H1 (cell line): ENCODE measurements at regions not wholly inside any gene's neighbourhood (a gene's known extent, or its start where the extent isn't known, plus 50 kb on each side); places are given as distances from the start of the nearest gene placed in this dataset.

ENCODE experiments used
- EZH2 ChIP-seq: fragments of 200-600 bp; sonication (generic); IDR thresholded peaks from 2 replicates; pipeline ENCODE4 v1.7.1; 2012; ENCODE audit warnings: low read depth, mild to moderate bottlenecking, moderate library complexity, low read length, inconsistent platforms; ENCODE audit not compliant: severe bottlenecking
- SIN3A ChIP-seq, 2 experiments: IDR thresholded peaks in 1 of 2; conservative IDR thresholded peaks in 1 of 2; 2 replicates each; pipeline ENCODE4 v1.6.1; 2011 to 2012; ENCODE audit warnings: low read length in 2 of 2, improper control_type of control experiment in 1 of 2, low read depth in 1 of 2, mild to moderate bottlenecking in 1 of 2
- TF ChIP-seq, protein P1 (sequence below), 3 experiments: IDR thresholded peaks; 1 replicate in 2 of 3; 2 replicates in 1 of 3; pipeline versions ENCODE4 v1.5.1 to v1.6.1; 2011; ENCODE audit warnings: low read length in 3 of 3, mild to moderate bottlenecking in 3 of 3, inconsistent platforms in 2 of 3, low read depth in 1 of 3, moderate library complexity in 1 of 3; ENCODE audit not compliant: insufficient read depth in 1 of 3; ENCODE audit errors: control extremely low read depth in 1 of 3

DNA sequence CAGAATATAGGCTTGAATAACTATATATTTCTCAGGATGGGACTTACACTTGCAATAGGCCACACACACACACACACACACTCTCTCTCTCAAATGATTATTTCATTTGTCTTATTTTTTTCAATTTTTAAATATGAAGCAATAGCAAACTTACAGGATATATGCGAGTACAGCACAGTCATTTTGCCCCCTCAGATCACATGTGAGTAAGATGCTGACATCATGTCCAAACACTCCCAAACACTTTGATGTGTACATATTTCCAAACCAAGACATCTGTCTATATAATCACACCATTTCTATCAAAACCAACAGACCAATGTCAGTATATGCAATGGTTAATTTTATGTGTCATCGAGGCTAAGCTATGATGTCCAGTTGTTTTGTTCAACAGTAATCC lies 1535.9 kb upstream of the FLRT2 start:
- TF ChIP-seq, protein P1, sequence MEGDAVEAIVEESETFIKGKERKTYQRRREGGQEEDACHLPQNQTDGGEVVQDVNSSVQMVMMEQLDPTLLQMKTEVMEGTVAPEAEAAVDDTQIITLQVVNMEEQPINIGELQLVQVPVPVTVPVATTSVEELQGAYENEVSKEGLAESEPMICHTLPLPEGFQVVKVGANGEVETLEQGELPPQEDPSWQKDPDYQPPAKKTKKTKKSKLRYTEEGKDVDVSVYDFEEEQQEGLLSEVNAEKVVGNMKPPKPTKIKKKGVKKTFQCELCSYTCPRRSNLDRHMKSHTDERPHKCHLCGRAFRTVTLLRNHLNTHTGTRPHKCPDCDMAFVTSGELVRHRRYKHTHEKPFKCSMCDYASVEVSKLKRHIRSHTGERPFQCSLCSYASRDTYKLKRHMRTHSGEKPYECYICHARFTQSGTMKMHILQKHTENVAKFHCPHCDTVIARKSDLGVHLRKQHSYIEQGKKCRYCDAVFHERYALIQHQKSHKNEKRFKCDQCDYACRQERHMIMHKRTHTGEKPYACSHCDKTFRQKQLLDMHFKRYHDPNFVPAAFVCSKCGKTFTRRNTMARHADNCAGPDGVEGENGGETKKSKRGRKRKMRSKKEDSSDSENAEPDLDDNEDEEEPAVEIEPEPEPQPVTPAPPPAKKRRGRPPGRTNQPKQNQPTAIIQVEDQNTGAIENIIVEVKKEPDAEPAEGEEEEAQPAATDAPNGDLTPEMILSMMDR (IDR thresholded peaks at IDR 0.05; ENCODE audit: control extremely low read depth in 1 of 3, insufficient read depth in 1 of 3, low read depth in 1 of 3, low read length in 3 of 3) = no peak
- TF ChIP-seq EZH2 (no peak), SIN3A (conservative IDR thresholded peaks at IDR 0.05 in 1 of 2, IDR thresholded peaks at IDR 0.05 in 1 of 2; ENCODE audit: low read depth in 1 of 2, low read length in 2 of 2) (no peak)
